Keratinocyte (primary cell): ENCODE measurements at regions not wholly inside any gene's neighbourhood (a gene's known extent, or its start where the extent isn't known, plus 50 kb on each side); places are given as distances from the start of the nearest gene placed in this dataset.

Experiments used
- DNase-seq: peaks from one replicate; pipeline ENCODE4 v3.0.0-alpha.2; 2011; ENCODE audit warnings: low read depth, missing footprints, low spot score
- FAIRE-seq: peaks from 2 replicates; lab custom pipeline; 2011; peaks lifted over from hg19 to GRCh38; lab: Jason Lieb, UNC
- H2AFZ ChIP-seq: 2 replicates; pipeline ENCODE4 v1.6.0; 2012; ENCODE audit warnings: low read length, control low read depth, inconsistent platforms; ENCODE audit not compliant: control insufficient read depth
- H3K27ac ChIP-seq: 2 replicates; pipeline ENCODE4 v1.5.1; 2011; ENCODE audit warnings: low read length; ENCODE audit not compliant: control insufficient read depth, insufficient read depth
- H3K27me3 ChIP-seq: 3 replicates; pipeline ENCODE4 v1.6.0; 2011; ENCODE audit warnings: low read length; ENCODE audit not compliant: control insufficient read depth, insufficient read depth; ENCODE audit errors: extremely low read depth
- H3K36me3 ChIP-seq, 2 experiments: 2 replicates in 1 of 2; 3 replicates in 1 of 2; pipeline ENCODE4 v1.5.1; 2011; ENCODE audit warnings: low read length in 2 of 2, mild to moderate bottlenecking in 1 of 2; ENCODE audit not compliant: control insufficient read depth in 2 of 2, insufficient read depth in 2 of 2; ENCODE audit errors: extremely low read depth in 1 of 2
- H3K4me1 ChIP-seq: 3 replicates; pipeline ENCODE4 v1.5.1; 2011; ENCODE audit warnings: low read length; ENCODE audit not compliant: control insufficient read depth, insufficient read depth; ENCODE audit errors: extremely low read depth
- H3K4me2 ChIP-seq: 3 replicates; pipeline ENCODE4 v1.6.0; 2011; ENCODE audit warnings: low read depth, low read length; ENCODE audit not compliant: control insufficient read depth, insufficient read depth; ENCODE audit errors: extremely low read depth
- H3K4me3 ChIP-seq, 3 experiments: fragments of 200-600 bp in 1 of 3; sonication (generic) in 1 of 3; 2 replicates in 2 of 3; 3 replicates in 1 of 3; pipeline ENCODE4 v1.5.1; 2011 to 2016; ENCODE audit warnings: low read length in 3 of 3, mild to moderate bottlenecking in 3 of 3, control low read depth in 2 of 3, inconsistent platforms in 1 of 3, low read depth in 1 of 3, mixed read lengths in 1 of 3, mixed run types in 1 of 3, moderate library complexity in 1 of 3; ENCODE audit not compliant: control insufficient read depth in 2 of 3, insufficient read depth in 2 of 3; ENCODE audit errors: extremely low read depth in 1 of 3
- H3K79me2 ChIP-seq: 2 replicates; pipeline ENCODE4 v1.6.0; 2012; ENCODE audit warnings: low read length; ENCODE audit not compliant: control insufficient read depth, insufficient read depth
- H3K9ac ChIP-seq: 3 replicates; pipeline ENCODE4 v1.6.0; 2011; ENCODE audit warnings: low read length; ENCODE audit not compliant: control insufficient read depth, insufficient read depth; ENCODE audit errors: extremely low read depth
- H3K9me1 ChIP-seq: 3 replicates; pipeline ENCODE4 v1.6.0; 2011; ENCODE audit warnings: low read length; ENCODE audit not compliant: control insufficient read depth, insufficient read depth; ENCODE audit errors: extremely low read depth
- H3K9me3 ChIP-seq: 2 replicates; pipeline ENCODE4 v1.5.1; 2012; ENCODE audit warnings: low read depth, low read length; ENCODE audit not compliant: control insufficient read depth
- H4K20me1 ChIP-seq: 3 replicates; pipeline ENCODE4 v1.6.0; 2011; ENCODE audit warnings: low read length; ENCODE audit not compliant: control insufficient read depth, insufficient read depth; ENCODE audit errors: extremely low read depth
- CTCF ChIP-seq, 3 experiments: IDR thresholded peaks in 1 of 3; conservative IDR thresholded peaks in 1 of 3; optimal IDR thresholded peaks in 1 of 3; 2 replicates in 2 of 3; 3 replicates in 1 of 3; pipeline versions ENCODE3 to v1.5.1; 2011; ENCODE audit warnings: low read length in 3 of 3, mild to moderate bottlenecking in 3 of 3, moderate library complexity in 2 of 3, control low read depth in 1 of 3, inconsistent platforms in 1 of 3; ENCODE audit not compliant: insufficient read depth in 2 of 3; ENCODE audit errors: extremely low read depth in 1 of 3
- EZH2 ChIP-seq: IDR thresholded peaks from one replicate; pipeline ENCODE4 v1.6.1; 2012; ENCODE audit warnings: inconsistent platforms, mild to moderate bottlenecking, low read length, moderate library complexity
- dilution Hi-C: fragments of 300-500 bp; cut with MboI; formaldehyde crosslinking; loops from one replicate; pipeline ENCODE4 v1.7.0; 2020; ENCODE audit warnings: low sequenced_read_pairs; ENCODE audit not compliant: extremely low pct_ligation_motif_present

DNA sequence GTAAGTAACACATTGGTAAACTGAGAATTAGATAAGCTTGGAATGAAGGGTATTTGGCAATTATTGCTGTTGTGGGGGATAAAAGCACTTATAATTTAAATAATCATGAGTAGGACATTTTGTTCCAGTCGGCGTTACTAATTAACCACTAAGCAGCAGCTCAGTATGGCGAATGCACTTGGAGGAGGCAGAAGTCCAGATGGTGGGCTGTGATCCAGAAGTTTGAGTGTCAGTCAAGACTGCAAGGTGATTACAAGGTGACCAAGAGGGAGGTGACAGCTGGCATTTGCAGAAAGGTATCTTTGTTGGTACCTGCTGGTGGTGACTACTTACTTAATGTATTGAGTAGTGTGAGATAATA is 643.6 kb upstream of the FAM98A start:
- Histone ChIP-seq H3K9me3 (peaks cover 2% of the 10 kb centered on the region), H3K27ac (no peak overlapping the region), H3K4me3 (no peak overlapping the region), H3K27me3 (no peaks in the 10 kb centered on the region), H3K36me3 (no peaks in the 10 kb centered on the region), H3K9ac (no peak overlapping the region), H2AFZ (no peak overlapping the region), H3K4me1 (no peaks in the 10 kb centered on the region), H4K20me1 (no peaks in the 10 kb centered on the region), H3K4me2 (no peak overlapping the region), H3K9me1 (no peaks in the 10 kb centered on the region), H3K79me2 (no peaks in the 10 kb centered on the region)
- FAIRE-seq = no peak
- dilution Hi-C loops = no loop called here
- TF ChIP-seq CTCF (optimal IDR thresholded peaks at IDR 0.05 in 1 of 3, IDR thresholded peaks at IDR 0.05 in 1 of 3, conservative IDR thresholded peaks at IDR 0.05 in 1 of 3; ENCODE audit: extremely low read depth in 1 of 3, insufficient read depth in 2 of 3, low read length in 3 of 3) (no peak), EZH2 (no peak)
- DNase-seq = no peak

DNA sequence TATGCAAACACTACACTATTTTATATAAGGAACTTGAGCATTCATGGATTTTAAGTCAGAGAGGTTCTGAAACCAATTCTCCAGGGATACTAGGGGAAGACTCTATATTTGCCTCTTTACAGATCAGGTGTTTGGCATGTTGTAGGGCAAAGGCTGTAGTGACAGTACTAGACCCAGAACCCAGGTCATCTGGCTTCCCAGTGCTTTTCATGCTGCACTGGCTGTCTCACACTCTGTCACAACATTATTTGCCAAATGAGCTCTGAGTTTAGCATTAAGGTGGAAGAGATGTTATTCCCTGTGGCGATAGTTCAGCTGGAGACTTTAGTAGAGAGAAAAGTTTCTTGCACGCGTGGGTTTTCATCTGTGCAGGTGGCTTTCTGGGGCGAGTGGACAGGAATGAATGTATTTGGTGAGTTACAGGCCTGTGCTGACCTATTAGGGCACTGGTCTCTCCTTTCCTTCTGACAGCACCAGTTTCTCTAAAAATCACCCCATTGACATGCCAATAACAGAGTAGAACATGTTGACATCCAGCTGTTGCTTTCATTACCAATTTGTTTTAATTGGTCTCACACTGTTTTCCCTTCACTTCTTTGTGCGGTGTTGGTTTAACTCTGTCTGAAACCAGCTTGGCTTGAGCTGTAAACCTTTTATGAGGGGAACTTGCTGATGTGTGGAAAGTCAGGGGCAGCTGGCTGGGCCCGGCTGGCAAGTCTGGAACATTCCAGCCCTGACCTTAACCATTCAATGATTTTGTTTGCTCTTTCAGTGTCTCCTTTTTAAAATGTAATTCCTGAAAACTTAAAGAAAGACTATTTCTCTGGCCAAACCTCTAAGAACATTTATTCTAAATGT is 643.0 kb upstream of the FAM98A start:
- no peak overlapping the region for H3K4me2 ChIP-seq
- H2AFZ ChIP-seq = no peak overlapping the region
- H3K79me2 ChIP-seq = no peaks in the 10 kb centered on the region
- no peak for FAIRE-seq
- no peak overlapping the region for H3K4me3 ChIP-seq
- no peak overlapping the region for H3K9ac ChIP-seq
- TF ChIP-seq CTCF (optimal IDR thresholded peaks at IDR 0.05 in 1 of 3, IDR thresholded peaks at IDR 0.05 in 1 of 3, conservative IDR thresholded peaks at IDR 0.05 in 1 of 3; ENCODE audit: extremely low read depth in 1 of 3, insufficient read depth in 2 of 3, low read length in 3 of 3) = no peak
- no peak for TF ChIP-seq EZH2
- no peak for DNase-seq
- no peak overlapping the region for H3K27ac ChIP-seq
- dilution Hi-C loops = no loop called here
- peaks cover 2% of the 10 kb centered on the region for H3K9me3 ChIP-seq
- no peaks in the 10 kb centered on the region for H3K4me1 ChIP-seq
- H3K36me3 ChIP-seq = no peaks in the 10 kb centered on the region
- H3K9me1 ChIP-seq = no peaks in the 10 kb centered on the region
- no peaks in the 10 kb centered on the region for H3K27me3 ChIP-seq
- H4K20me1 ChIP-seq = no peaks in the 10 kb centered on the region
